Heart left ventricle (tissue), 13 donors: ENCODE measurements at regions not wholly inside any gene's neighbourhood (a gene's known extent, or its start where the extent isn't known, plus 50 kb on each side); places are given as distances from the start of the nearest gene placed in this dataset.

ENCODE experiments used
- POLR2A ChIP-seq, 2 donors: fragments of 450-650 bp; IDR thresholded peaks; one replicate each; pipeline ENCODE4 v1.6.1; 2017; ENCODE audit warnings: antibody characterized with exemption in 2 of 2, mild to moderate bottlenecking in 2 of 2, moderate library complexity in 2 of 2
- TF ChIP-seq, protein P1 (sequence below), 12 donors: fragments of 200-600 bp; sonication (generic) in 4 of 12; IDR thresholded peaks; one replicate each; pipeline versions ENCODE4 v1.5.0 to v1.8.0; 2018 to 2022; ENCODE audit warnings: antibody characterized with exemption in 12 of 12, mild to moderate bottlenecking in 5 of 12
- donor health status: ischemic (EF 13 %, LVEDD 7.1; RV severe dilation, severe dysfunction).
- donor health status: DM: no; HTN: yes; CAD: no.
- donor health status: DM: no; HTN: no; CAD: no.
- donor health status: ischemic (EF 25% LVEDD 6.9; RV normal size, moderate dysfunction).
- donor health status: ischemic (EF 25% LVEDD 5.7; RV mildly dilated, moderate dysfunction).
- donor health status: ischemic (EF 35%, LVEDD 5.7; RV mildly dilated, moderate dysfunction).
- donor health status: nonischemic (EF 11% LVEDD 7.7; RV severe dilation, severe dysfunction).
- donor health status: DM: yes; HTN: yes; CAD: no.
- donor health status: PGD.
- donor health status: ischemic (EF 29% LVEDD 5.4; RV normal size, mild dysfunction).
- donor health status: nonischemic (EF 23%, LVEDD 6.1; RV moderate dilation, normal function).

DNA sequence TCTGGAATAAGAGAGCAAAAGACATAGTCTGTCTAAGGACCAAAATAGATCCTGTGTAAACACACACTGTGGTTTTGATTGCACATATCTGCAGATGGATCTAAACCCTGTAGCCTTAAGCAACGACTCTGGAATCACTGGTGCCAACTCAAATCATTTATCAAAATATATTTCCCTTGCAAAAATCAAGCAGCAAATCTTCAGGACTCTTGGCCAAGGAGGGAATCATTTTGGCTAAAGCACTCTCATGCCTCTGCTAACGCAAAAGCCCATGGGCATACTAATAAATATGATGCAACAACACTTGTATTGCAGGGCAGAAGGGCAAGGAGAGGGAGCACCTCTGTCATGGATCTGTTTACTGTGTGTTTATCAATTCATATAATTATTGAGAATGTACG, 155.4 kb upstream of the DUSP10 start:
- TF ChIP-seq, protein P1, sequence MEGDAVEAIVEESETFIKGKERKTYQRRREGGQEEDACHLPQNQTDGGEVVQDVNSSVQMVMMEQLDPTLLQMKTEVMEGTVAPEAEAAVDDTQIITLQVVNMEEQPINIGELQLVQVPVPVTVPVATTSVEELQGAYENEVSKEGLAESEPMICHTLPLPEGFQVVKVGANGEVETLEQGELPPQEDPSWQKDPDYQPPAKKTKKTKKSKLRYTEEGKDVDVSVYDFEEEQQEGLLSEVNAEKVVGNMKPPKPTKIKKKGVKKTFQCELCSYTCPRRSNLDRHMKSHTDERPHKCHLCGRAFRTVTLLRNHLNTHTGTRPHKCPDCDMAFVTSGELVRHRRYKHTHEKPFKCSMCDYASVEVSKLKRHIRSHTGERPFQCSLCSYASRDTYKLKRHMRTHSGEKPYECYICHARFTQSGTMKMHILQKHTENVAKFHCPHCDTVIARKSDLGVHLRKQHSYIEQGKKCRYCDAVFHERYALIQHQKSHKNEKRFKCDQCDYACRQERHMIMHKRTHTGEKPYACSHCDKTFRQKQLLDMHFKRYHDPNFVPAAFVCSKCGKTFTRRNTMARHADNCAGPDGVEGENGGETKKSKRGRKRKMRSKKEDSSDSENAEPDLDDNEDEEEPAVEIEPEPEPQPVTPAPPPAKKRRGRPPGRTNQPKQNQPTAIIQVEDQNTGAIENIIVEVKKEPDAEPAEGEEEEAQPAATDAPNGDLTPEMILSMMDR (IDR thresholded peaks at IDR 0.05), result no peak
- no peak for TF ChIP-seq POLR2A (IDR thresholded peaks at IDR 0.05)
